Peyer's patch (tissue), 4 donors: ENCODE measurements at regions not wholly inside any gene's neighbourhood (a gene's known extent, or its start where the extent isn't known, plus 50 kb on each side); places are given as distances from the start of the nearest gene placed in this dataset.

Experiments used
- DNase-seq, 3 donors: peaks; one replicate each; pipeline ENCODE4 v3.0.0-alpha.2; 2017 to 2019
- H3K27ac ChIP-seq, 4 donors: fragments of 200-600 bp; sonication (generic); one replicate each; pipeline ENCODE4 v1.5.1; 2016 to 2019
- H3K27me3 ChIP-seq, 2 donors: fragments of 200-600 bp; sonication (generic); one replicate each; pipeline ENCODE4 v1.5.1; 2019
- H3K36me3 ChIP-seq, 3 donors: fragments of 200-600 bp; sonication (generic); one replicate each; pipeline ENCODE4 v1.5.1; 2016 to 2019
- H3K4me1 ChIP-seq, 4 donors: fragments of 200-600 bp; sonication (generic); one replicate each; pipeline ENCODE4 v1.5.1; 2016 to 2019
- H3K4me3 ChIP-seq, 4 donors: fragments of 200-600 bp; sonication (generic); 1 replicate in 3 of 4; 2 replicates in 1 of 4; pipeline ENCODE4 v1.5.1; 2016 to 2019; ENCODE audit warnings: mild to moderate bottlenecking in 1 of 4
- H3K9me3 ChIP-seq, 4 donors: fragments of 200-600 bp; sonication (generic); one replicate each; pipeline ENCODE4 v1.5.1; 2016 to 2019; ENCODE audit warnings: mild to moderate bottlenecking in 1 of 4
- POLR2A ChIP-seq, 2 donors: fragments of 450-650 bp; IDR thresholded peaks; one replicate each; pipeline ENCODE4 v1.5.1; 2017; ENCODE audit warnings: antibody characterized with exemption in 2 of 2, mild to moderate bottlenecking in 2 of 2, moderate library complexity in 2 of 2
- TF ChIP-seq, protein P1 (sequence below), 6 experiments: fragments of 450-650 bp in 4 of 6; fragments of 200-600 bp in 2 of 6; sonication (generic) in 1 of 6; IDR thresholded peaks; one replicate each; pipeline ENCODE4 v1.5.1; 2017 to 2019; ENCODE audit warnings: antibody characterized with exemption in 6 of 6, mild to moderate bottlenecking in 3 of 6, moderate library complexity in 1 of 6

DNA sequence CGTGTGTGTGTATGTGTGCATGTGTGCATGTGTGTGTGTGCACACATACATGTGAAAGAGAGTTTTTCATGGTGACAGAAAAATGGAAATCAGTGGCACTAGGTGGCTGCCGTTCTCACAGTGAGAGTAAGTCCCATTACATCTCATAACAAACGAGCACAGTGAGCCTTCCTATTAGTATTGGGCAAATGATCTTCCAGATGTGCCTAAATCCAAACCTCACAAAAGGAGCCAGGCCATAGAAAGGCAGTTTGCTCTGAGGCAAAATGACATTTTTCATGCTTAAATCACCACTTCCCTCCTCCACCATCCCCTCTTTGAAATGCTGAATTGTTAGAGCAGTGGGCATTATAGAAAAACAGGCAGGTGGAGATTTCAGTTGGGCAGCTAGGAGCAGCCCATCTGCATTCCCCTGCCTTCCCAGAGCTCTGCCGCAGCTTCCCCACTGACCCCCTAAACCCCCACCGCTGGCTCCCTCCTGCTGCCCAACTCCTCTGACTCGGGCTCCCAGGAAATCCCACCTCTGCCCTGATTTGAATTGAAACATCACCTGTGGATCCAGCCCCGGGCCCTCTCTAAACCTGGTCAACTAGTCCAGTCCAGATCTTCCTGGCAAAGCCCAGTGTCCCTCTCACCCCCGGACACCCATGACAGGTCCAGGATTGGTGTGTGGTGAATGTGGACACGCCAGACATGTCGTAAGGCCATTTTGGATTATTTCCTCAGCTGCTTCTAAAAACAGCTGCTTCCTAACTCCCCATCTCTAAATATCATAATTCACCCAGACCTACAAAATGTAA lies 190.5 kb downstream of the SEC16B start:
- Histone ChIP-seq H3K4me3 (no peak overlapping the region), H3K9me3 (no peaks in the 10 kb centered on the region), H3K27ac (no peak overlapping the region), H3K4me1 (no peaks in the 10 kb centered on the region), H3K36me3 (no peaks in the 10 kb centered on the region), H3K27me3 (no peaks in the 10 kb centered on the region)
- DNase-seq, result no peak
- no peak for TF ChIP-seq POLR2A (IDR thresholded peaks at IDR 0.05)
- TF ChIP-seq, protein P1, sequence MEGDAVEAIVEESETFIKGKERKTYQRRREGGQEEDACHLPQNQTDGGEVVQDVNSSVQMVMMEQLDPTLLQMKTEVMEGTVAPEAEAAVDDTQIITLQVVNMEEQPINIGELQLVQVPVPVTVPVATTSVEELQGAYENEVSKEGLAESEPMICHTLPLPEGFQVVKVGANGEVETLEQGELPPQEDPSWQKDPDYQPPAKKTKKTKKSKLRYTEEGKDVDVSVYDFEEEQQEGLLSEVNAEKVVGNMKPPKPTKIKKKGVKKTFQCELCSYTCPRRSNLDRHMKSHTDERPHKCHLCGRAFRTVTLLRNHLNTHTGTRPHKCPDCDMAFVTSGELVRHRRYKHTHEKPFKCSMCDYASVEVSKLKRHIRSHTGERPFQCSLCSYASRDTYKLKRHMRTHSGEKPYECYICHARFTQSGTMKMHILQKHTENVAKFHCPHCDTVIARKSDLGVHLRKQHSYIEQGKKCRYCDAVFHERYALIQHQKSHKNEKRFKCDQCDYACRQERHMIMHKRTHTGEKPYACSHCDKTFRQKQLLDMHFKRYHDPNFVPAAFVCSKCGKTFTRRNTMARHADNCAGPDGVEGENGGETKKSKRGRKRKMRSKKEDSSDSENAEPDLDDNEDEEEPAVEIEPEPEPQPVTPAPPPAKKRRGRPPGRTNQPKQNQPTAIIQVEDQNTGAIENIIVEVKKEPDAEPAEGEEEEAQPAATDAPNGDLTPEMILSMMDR (IDR thresholded peaks at IDR 0.05), result no peak

DNA sequence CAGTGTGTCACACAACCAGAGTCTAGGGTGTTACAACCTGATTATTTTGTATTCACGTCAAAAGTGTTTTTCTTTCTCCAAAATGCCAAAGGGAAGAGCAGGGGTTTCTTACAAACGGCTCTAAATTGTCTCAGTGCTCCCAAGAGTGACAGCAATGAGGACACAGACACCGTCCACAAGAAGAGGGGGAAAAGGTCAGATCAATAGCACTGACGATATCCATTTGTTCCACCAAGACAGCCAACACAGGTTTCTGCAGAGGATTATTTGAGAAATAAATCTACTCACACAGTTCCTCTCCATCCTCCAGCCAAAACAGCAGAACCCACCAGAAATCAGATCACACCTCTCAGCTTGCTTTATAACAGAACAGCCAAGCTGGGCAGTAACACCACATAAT lies 193.9 kb downstream of the SEC16B start:
- no peaks in the 10 kb centered on the region for H3K4me1 ChIP-seq
- no peak overlapping the region for H3K4me3 ChIP-seq
- H3K27me3 ChIP-seq, result no peaks in the 10 kb centered on the region
- no peak for DNase-seq
- no peak for TF ChIP-seq POLR2A (IDR thresholded peaks at IDR 0.05)
- TF ChIP-seq, protein P1 (IDR thresholded peaks at IDR 0.05), result no peak
- no peak overlapping the region for H3K27ac ChIP-seq
- no peaks in the 10 kb centered on the region for H3K36me3 ChIP-seq
- peaks cover 0 to 8% (median 0%) of the 10 kb centered on the region in 4 donors for H3K9me3 ChIP-seq

DNA sequence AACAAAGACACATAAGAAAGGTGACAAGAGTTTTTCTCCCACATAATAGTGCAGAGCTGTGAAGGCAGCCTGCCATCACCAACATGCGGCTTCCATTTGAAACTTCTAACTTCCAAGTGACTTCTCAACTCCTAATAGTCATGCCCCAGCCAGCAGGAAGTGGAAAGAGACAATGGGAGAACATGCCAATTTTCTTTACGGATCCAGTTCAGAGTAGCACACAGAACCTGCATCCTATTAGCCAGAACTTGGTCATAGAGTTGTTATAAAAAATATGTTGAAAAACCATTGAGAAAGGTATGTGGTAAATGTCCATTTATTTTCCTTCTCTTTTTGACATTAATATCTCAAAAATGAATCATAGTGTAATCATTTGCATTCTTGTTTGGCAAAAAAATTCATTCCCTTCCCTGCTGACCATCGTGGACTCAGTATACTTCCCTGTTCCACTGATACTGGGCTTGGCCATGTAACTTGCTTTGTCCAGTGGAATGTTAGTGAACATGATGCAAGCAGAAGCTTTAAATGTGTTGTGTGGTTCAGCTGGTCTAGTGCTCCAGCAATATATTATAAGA lies 197.4 kb downstream of the SEC16B start:
- TF ChIP-seq POLR2A (IDR thresholded peaks at IDR 0.05), result no peak
- TF ChIP-seq, protein P1 (IDR thresholded peaks at IDR 0.05), result no peak

DNA sequence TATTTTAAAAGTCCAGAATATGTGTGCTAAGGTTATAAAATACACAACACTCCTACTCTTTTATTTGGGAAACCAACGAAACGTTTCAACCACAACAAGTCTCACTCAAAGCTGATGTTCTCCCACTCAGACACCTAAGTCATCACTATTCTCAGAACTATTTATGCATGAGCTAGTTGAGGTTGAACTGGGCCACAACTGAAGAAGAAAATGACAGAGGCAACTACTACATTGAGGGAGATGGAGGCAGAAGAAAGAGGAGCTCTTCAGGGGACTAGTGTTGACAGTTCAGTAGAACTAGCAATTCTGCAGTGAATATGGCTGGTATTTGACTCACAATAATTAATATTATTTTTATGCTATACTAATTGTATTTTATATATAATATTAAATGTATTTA lies 198.2 kb downstream of the SEC16B start:
- Histone ChIP-seq H3K36me3 (no peaks in the 10 kb centered on the region), H3K9me3 (peaks cover 0 to 8% (median 0%) of the 10 kb centered on the region in 4 donors), H3K4me1 (no peaks in the 10 kb centered on the region), H3K4me3 (no peak overlapping the region), H3K27ac (no peak overlapping the region), H3K27me3 (no peaks in the 10 kb centered on the region)
- no peak for TF ChIP-seq POLR2A (IDR thresholded peaks at IDR 0.05)
- TF ChIP-seq, protein P1 (IDR thresholded peaks at IDR 0.05), result no peak
- no peak for DNase-seq

More for the DNA sequence above, 197.4 kb downstream of the SEC16B start:
- DNase-seq, result no peak
- Histone ChIP-seq H3K27me3 (no peaks in the 10 kb centered on the region), H3K36me3 (no peaks in the 10 kb centered on the region), H3K27ac (no peak overlapping the region), H3K4me3 (no peak overlapping the region), H3K9me3 (peaks cover 0 to 8% (median 0%) of the 10 kb centered on the region in 4 donors), H3K4me1 (no peaks in the 10 kb centered on the region)

DNA sequence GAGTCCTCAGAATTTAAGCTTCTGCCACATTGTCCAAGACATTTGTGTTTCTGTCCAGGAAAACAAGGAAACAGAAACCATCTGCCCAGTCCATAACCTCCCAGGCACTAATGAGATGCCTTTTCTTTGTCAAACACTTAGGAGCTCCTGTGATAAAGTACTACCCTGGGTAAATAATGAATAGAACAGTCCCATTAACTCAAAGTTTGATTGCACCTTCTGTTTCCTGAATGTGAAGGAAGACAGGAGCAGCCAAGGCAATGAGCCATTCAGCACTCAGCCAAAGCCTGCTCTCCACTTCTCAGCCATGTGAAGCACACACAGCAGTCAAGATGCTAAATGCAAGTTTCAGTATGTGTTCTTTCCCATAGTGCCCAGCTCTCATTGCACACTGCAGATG lies 199.8 kb downstream of the SEC16B start:
- no peak overlapping the region for H3K4me3 ChIP-seq
- H3K9me3 ChIP-seq, result peaks cover 0 to 8% (median 0%) of the 10 kb centered on the region in 4 donors
- no peak overlapping the region for H3K27ac ChIP-seq
- H3K4me1 ChIP-seq, result no peaks in the 10 kb centered on the region
- no peaks in the 10 kb centered on the region for H3K36me3 ChIP-seq
- no peaks in the 10 kb centered on the region for H3K27me3 ChIP-seq
- TF ChIP-seq, protein P1 (IDR thresholded peaks at IDR 0.05), result no peak
- TF ChIP-seq POLR2A (IDR thresholded peaks at IDR 0.05), result no peak
- DNase-seq, result no peak
